Osteoblast (primary cell): ENCODE measurements at regions not wholly inside any gene's neighbourhood (a gene's known extent, or its start where the extent isn't known, plus 50 kb on each side); places are given as distances from the start of the nearest gene placed in this dataset.

Source experiments
- DNase-seq: peaks from one replicate; pipeline ENCODE4 v3.0.0; 2011; ENCODE audit warnings: low spot score, mixed read lengths; ENCODE audit not compliant: insufficient read length; ENCODE audit errors: missing footprints
- H2AFZ ChIP-seq: 2 replicates; pipeline ENCODE4 v1.6.0; 2011; ENCODE audit warnings: mild to moderate bottlenecking, low read length
- H3K27ac ChIP-seq: 2 replicates; pipeline ENCODE4 v1.5.1; 2011; ENCODE audit warnings: mild to moderate bottlenecking, low read depth, low read length, moderate library complexity
- H3K27me3 ChIP-seq: 2 replicates; pipeline ENCODE4 v1.6.0; 2012; ENCODE audit warnings: mild to moderate bottlenecking, control low read depth, inconsistent platforms, low read length, moderate library complexity; ENCODE audit not compliant: insufficient read depth
- H3K36me3 ChIP-seq: 2 replicates; pipeline ENCODE4 v1.5.1; 2011; ENCODE audit warnings: mild to moderate bottlenecking, low read length, control low read depth, moderate library complexity; ENCODE audit not compliant: insufficient read depth
- H3K4me1 ChIP-seq: 2 replicates; pipeline ENCODE4 v1.5.1; 2011; ENCODE audit warnings: mild to moderate bottlenecking, low read length, control low read depth, moderate library complexity; ENCODE audit not compliant: insufficient read depth
- H3K4me2 ChIP-seq: 2 replicates; pipeline ENCODE4 v1.6.0; 2011; ENCODE audit warnings: mild to moderate bottlenecking, low read length; ENCODE audit not compliant: insufficient read depth
- H3K4me3 ChIP-seq: fragments of 200-600 bp; sonication (generic); 3 replicates; pipeline ENCODE4 v1.5.1; 2012; ENCODE audit warnings: mild to moderate bottlenecking, low read length, inconsistent platforms; ENCODE audit not compliant: insufficient read depth
- H3K79me2 ChIP-seq: 2 replicates; pipeline ENCODE4 v1.6.0; 2012; ENCODE audit warnings: mild to moderate bottlenecking, low read length, control low read depth, inconsistent platforms; ENCODE audit not compliant: insufficient read depth
- H3K9me3 ChIP-seq: 2 replicates; pipeline ENCODE4 v1.5.1; 2011; ENCODE audit warnings: low read depth, low read length, control low read depth
- H4K20me1 ChIP-seq: 2 replicates; pipeline ENCODE4 v1.6.0; 2012; ENCODE audit warnings: mild to moderate bottlenecking, low read length, control low read depth; ENCODE audit not compliant: insufficient read depth
- CTCF ChIP-seq: IDR thresholded peaks from 2 replicates; pipeline ENCODE4 v1.5.1; 2011; ENCODE audit warnings: mild to moderate bottlenecking, low read depth, low read length, moderate library complexity; ENCODE audit errors: extremely low read depth

DNA sequence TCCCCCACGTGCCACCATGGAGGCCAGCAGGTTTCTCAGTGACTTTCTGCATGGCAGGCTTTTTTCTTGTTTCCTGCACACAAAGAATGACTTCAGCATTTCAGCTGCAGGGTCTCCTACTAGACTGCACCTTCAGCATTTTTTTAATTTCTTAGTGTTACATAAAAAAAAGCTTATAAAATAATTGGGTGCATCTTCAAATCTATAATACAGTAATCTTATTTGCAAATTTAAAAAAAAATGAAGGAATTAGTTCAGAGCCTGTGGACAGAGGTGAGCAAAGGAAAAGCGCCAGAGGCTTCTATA lies 57.6 kb downstream of the FAM50B start:
- no peak overlapping the region for H3K27ac ChIP-seq

GRCh38 chr6:3908223-3908622 lies 59.0 kb downstream of the FAM50B start:
- H3K4me3 ChIP-seq = no peak overlapping the region
- no peak overlapping the region for H3K27ac ChIP-seq
- H3K4me2 ChIP-seq = no peak overlapping the region
- no peaks in the 10 kb centered on the region for H3K79me2 ChIP-seq
- no peaks in the 10 kb centered on the region for H4K20me1 ChIP-seq
- no peak overlapping the region for H2AFZ ChIP-seq
- no peaks in the 10 kb centered on the region for H3K27me3 ChIP-seq
- no peaks in the 10 kb centered on the region for H3K36me3 ChIP-seq
- peaks cover 37% of the 10 kb centered on the region for H3K4me1 ChIP-seq
- no peaks in the 10 kb centered on the region for H3K9me3 ChIP-seq
- DNase-seq = no peak
- TF ChIP-seq CTCF = no peak

More for the DNA sequence above, 57.6 kb downstream of the FAM50B start:
- no peak for TF ChIP-seq CTCF
- no peaks in the 10 kb centered on the region for H3K9me3 ChIP-seq
- peaks cover 23% of the 10 kb centered on the region for H3K4me1 ChIP-seq
- no peak overlapping the region for H3K4me3 ChIP-seq
- no peaks in the 10 kb centered on the region for H4K20me1 ChIP-seq
- H2AFZ ChIP-seq = no peak overlapping the region
- no peaks in the 10 kb centered on the region for H3K79me2 ChIP-seq
- DNase-seq = no peak
- no peaks in the 10 kb centered on the region for H3K36me3 ChIP-seq
- no peak overlapping the region for H3K4me2 ChIP-seq
- no peaks in the 10 kb centered on the region for H3K27me3 ChIP-seq

DNA sequence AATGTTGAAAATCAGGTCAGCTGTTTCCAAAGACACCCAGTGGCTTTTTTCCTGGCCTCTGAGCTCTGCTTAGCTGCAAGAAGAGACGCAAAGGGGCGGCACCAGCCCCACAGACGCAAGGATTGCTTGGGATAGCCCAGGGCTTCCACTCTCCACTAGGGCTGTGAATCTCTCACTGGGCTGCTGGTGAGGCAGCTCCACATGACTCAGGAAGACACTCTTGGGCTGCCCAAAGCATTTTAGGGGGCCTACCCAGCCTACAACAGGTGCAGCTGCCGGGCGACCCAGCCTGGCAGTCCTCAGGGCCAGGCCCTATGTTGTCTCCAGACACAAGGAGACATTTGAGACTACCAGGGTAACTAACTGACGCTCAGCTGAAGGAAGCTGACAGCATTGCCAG lies 59.8 kb downstream of the FAM50B start:
- TF ChIP-seq CTCF = no peak
- no peaks in the 10 kb centered on the region for H4K20me1 ChIP-seq
- H2AFZ ChIP-seq = no peak overlapping the region
- no peak overlapping the region for H3K27ac ChIP-seq
- no peak overlapping the region for H3K4me2 ChIP-seq
- no peak overlapping the region for H3K4me3 ChIP-seq
- H3K4me1 ChIP-seq = peaks cover 44% of the 10 kb centered on the region
- no peaks in the 10 kb centered on the region for H3K9me3 ChIP-seq
- H3K79me2 ChIP-seq = no peaks in the 10 kb centered on the region
- no peaks in the 10 kb centered on the region for H3K27me3 ChIP-seq
- no peak for DNase-seq
- H3K36me3 ChIP-seq = no peaks in the 10 kb centered on the region

DNA sequence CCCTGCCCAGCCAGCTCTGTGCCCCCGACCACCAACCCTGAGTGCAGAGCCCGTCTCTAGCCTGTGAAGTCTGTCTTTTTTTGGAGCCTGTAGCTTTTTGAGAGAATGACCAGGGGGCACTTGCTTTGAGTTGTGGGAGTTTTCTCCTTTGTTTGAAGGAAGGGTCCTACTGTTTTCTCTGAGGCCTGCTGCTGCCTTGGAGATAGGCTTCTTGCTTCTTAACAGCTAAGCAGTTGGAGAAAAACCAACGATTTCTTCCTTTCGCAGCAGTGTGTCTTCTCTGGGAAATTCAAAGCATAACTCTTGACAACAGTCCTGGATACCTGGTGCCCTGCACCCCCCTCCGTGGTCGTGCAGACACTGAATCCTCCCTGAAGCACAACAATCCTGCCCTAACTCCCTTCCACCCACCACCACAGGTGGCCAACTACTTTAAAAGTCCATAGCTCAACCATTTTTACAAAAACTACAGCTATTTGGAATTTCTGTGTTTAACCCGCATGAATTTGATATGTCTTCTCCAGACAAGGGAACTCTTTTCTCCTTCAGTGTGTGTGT lies 61.0 kb downstream of the FAM50B start:
- Histone ChIP-seq H4K20me1 (no peaks in the 10 kb centered on the region), H3K27ac (no peak overlapping the region), H3K4me2 (peak overlapping the region; percentile 69), H3K79me2 (no peaks in the 10 kb centered on the region), H2AFZ (no peak overlapping the region), H3K4me1 (peaks cover 48% of the 10 kb centered on the region), H3K36me3 (no peaks in the 10 kb centered on the region), H3K9me3 (no peaks in the 10 kb centered on the region), H3K4me3 (peak overlapping the region; percentile 18), H3K27me3 (no peaks in the 10 kb centered on the region)
- no peak for DNase-seq
- TF ChIP-seq CTCF = no peak
